HG03432 (cell line): ENCODE measurements at regions not wholly inside any gene's neighbourhood (a gene's known extent, or its start where the extent isn't known, plus 50 kb on each side); places are given as distances from the start of the nearest gene placed in this dataset.
"Not testable (repeated sequence)": the region's sequence is repeated elsewhere in the genome, so short reads cannot be mapped to it uniquely, and the experiment has no call there.

Experiments used
- ATAC-seq: cut with Tn5 transposase; IDR thresholded peaks from one replicate; pipeline ENCODE4 v1.9.1; 2021; ENCODE audit warnings: mild to moderate bottlenecking, moderate library complexity; ENCODE audit not compliant: unreplicated experiment

- no peak for ATAC-seq
Observed at GRCh38 chr10:63077800-63078199, 55.3 kb upstream of the NRBF2 start.

DNA sequence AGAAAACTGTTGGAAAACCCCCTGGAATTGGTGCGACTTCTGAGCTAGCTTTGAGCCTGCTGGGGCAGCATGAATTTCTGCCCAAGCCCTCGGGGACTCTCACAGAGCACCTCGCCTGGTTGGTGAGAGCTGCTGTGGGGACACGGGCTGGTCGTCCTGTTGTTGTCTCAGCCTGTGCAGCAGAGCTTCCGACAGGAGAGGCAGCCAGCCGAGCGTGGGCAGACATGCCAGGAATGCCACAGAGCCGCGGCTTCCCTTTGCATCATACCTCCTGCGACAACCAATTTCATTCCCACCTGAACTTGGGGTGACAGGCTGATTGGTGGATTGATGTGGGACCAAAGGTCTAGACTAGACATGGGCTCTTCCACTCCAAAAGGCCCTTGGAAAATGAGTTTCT is 60.2 kb upstream of the NRBF2 start:
- no peak for ATAC-seq

DNA sequence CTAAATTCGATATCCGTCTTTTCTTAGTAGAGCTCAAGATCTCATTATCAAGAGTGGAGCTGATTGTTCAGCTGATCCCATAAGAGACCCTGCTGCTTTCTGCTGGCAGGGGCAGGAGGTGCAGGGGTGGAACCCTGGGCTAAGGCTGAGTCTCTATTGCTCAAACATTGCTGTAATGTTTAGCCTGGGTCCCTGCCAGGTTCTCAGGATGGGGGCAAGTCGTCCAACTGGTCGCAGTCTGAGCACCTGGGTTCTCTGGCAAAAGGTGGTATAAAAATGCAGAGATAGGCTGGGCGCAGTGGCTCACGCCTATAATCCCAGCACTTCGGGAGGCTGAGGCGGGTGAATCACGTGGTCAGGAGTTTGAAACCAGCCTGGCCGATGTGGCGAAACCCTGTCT is 62.0 kb upstream of the NRBF2 start:
- no peak for ATAC-seq

DNA sequence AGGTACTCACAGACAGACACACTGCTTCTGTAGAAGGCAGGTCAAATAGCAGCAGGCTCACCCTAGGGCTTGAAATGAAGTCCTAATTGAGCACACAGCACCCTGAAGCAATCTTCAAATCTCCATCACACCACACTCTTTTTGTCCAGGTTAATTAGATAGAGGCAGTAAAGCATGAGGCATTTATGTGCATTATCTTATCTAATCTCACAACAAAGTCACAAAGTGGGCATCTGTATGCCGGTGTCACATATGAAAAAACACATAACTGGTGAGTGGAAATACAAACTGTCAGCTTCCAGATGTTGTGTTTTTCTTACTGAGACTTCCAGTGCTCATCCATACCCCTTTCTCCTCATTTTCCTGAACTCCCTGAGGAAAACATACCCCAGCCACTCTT is 63.8 kb upstream of the NRBF2 start:
- ATAC-seq: no peak

DNA sequence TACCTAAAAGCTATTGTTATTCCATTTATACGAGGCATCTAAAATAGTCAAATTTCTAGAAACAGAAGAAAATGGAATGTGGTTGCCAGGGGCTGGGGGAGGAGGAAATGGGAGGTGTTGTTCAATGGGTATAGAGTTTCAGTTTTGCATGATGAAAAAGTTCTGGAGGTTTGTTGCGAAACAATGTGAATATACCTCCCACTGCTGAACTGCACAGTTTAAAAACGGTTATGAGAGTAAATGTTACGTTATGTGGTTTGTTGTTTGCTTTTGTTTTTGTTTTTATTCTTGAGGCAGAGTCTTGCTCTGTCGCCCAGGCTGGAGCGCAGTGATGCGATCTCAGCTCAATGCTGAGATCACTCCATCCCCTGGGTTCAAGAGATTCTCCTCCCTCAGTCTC is 64.9 kb upstream of the NRBF2 start:
- peak; percentile 87 for ATAC-seq

DNA sequence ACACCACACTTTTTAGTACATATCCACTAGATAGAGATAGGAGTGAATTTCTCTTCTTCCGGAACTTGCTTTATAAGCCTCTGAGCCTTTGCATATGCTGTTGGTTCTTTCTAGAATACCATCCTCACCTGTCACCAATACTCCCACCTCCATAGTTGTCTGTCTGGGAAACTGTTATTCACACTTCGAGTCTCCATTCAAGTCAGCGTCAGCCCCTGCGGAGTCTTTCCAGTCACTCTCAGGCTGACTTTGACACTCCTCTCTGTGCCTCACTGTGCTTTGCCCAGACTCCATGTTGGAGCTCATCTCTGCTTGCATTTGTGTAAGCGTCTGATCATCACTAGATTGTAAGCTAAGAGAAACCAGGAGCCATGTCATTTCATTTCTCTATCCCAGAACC is 66.5 kb upstream of the NRBF2 start:
- no peak for ATAC-seq

- no peak for ATAC-seq
Observed at GRCh38 chr10:63064706-63065105, 68.4 kb upstream of the NRBF2 start.

GRCh38 chr10:63058236-63058635 is 74.9 kb upstream of the NRBF2 start:
- ATAC-seq: no peak

- ATAC-seq: no peak
Observed at GRCh38 chr10:63057509-63057908, 75.6 kb upstream of the NRBF2 start.

- ATAC-seq: no peak
Observed at GRCh38 chr10:63055705-63056104, 77.4 kb upstream of the NRBF2 start.

- no peak for ATAC-seq
Observed at GRCh38 chr10:63054889-63055611, 78.1 kb upstream of the NRBF2 start.

DNA sequence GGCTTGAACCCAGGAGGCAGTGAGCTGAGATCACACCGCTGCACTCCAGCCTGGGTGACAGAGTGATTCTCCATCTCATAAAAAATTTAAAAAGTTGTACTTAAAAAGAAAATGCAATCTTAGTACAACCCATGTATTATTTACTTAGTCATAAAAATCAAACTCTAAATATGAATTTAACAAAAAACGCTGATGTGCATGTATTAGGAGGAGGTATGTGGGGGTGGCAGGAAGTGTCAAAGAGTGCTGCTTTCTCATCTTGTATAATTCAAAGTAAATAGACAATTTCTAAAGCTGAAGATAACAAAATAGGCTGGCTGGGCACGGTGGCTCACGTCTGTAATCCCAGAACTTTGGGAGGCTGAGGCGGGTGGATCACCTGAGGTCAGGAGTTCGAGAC is 81.0 kb upstream of the NRBF2 start:
- no peak for ATAC-seq

DNA sequence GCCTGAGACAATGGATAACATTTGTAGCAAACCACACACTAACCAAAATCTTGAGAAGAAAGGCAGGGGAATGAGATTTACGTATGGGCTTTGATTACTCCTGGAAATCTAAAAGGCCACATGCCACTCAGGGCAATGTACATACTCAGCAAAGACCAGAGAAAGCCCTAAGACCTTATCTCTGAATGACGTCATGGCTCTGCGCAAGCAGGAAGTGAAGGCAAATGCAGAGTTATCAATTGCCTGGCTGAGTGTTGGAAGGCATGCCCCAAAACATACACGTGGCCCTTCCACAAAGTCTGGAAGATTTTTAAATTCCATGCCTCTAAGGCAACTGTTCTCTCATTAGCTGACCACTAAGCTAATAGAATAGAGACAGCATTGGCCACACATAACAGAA is 90.9 kb upstream of the NRBF2 start:
- no peak for ATAC-seq

DNA sequence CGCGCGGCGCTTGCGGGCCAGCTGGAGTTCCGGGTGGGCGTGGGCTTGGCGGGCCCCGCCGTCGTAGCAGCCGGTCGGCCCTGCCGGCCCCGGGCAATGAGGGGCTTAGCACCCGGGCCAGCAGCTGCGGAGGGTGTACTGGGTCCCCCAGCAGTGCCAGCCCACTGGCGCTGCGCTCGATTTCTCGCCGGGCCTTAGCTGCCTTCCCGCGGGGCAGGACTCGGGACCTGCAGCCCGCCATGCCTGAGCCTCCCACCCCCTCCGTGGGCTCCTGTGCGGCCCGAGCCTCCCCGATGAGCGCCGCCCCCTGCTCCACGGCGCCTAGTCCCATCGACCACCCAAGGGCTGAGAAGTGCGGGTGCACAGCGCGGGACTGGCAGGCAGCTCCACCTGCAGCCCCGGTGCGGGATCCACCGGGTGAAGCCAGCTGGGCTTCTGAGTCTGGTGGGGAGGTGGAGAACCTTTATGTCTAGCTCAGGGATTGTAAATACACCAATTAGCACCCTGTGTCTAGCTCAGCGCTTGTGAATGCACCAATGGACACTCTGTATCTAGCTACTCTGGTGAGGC is 99.4 kb upstream of the NRBF2 start:
- not testable (repeated sequence) for ATAC-seq

- ATAC-seq: no peak
Observed at GRCh38 chr10:63030536-63030935, 102.6 kb upstream of the NRBF2 start.

GRCh38 chr10:63027531-63027930 is 105.6 kb upstream of the NRBF2 start:
- ATAC-seq: peak; percentile 53

DNA sequence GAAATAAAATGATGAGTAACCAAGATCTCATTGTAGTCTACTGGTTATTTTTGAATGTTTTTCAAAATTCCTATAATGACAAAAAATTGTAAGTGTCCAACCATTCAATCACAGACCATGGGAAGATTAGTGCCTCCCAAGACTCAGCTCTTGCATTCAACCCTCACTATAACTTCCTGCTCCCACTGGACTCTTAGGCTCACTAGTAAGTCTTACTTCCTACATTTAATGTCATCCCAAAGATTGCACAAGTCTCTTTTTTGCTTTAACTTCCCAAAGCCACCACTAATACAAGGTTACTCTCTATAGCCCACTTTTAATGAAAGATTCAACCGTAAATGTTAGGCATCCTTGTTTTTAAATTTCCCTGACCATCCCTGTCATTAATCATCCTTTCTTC is 111.9 kb upstream of the NRBF2 start:
- no peak for ATAC-seq

GRCh38 chr10:63013755-63014154 is 119.4 kb upstream of the NRBF2 start:
- ATAC-seq: no peak

DNA sequence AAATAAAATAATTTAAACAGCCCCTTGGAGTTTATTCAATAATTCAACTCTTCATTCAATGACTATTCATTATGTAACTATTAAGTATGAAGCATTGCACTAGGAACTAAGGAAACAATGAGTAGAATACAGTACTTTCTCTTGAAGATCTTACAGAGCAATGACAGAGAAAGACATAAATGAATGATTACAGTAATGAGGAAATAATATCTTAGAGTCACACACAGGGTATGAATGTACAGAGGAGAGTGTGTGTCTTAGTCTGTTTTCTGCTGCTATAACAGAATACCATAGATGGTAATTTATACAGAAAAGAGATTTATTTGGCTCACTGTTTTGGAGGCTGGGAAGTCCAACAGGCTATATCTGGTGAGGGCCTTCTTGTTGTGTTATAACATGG is 120.5 kb upstream of the NRBF2 start:
- no peak for ATAC-seq

GRCh38 chr10:63010203-63010602 is 122.9 kb upstream of the NRBF2 start:
- no peak for ATAC-seq

DNA sequence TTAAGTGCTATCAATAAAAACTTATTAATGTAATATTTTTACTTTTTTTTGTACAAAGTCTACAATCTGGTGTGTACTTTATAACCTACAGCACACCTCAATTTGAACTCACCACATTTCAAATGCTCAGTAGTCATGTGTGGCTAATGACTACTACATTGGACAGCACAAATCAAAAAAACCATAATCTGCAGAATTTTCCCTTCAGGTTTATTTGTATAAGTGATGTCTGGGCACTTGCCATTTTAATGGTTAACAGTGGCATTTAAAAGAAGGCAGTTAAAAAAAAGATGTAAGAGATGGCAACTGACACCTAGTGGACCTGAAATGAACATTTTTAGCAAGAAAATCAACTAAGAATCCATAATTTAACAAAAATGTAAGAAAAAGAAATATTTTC is 124.6 kb upstream of the NRBF2 start:
- no peak for ATAC-seq

DNA sequence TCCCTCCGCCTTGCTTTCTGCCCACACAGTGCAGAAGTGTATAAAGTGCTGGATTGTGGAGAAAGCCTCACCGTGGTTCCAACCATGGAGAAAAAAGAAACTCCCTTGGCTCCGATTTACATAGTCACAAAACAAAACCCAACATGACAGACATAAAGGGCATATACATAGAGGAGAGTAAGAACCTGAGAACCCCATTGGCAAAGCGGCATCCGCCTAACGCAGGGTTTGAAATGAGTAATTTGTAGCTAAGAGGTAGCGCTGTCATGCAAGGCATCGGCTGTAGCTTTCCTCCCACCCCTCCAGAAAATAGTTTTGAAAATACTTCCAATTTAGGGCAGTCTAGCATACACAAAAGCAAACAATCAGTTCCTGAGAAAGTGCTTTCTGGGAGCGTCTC is 126.0 kb upstream of the NRBF2 start:
- no peak for ATAC-seq

GRCh38 chr10:63005246-63005645 is 127.9 kb upstream of the NRBF2 start:
- no peak for ATAC-seq
